Stimulated activated CD8-positive, alpha-beta memory T cell treated with anti-CD3 and anti-CD28 coated beads, Interleukin-4, amount 100 ng/mL, for 1 hour (primary cell): ENCODE measurements at regions not wholly inside any gene's neighbourhood (a gene's known extent, or its start where the extent isn't known, plus 50 kb on each side); places are given as distances from the start of the nearest gene placed in this dataset.
"Not testable (repeated sequence)": the region's sequence is repeated elsewhere in the genome, so short reads cannot be mapped to it uniquely, and the experiment has no call there.

Experiments used
- DNase-seq, 2 donors: peaks; one replicate each; pipeline ENCODE4 v3.0.0-alpha.2; 2020; ENCODE audit warnings: low read depth in 2 of 2, low spot score in 1 of 2

- DNase-seq: no peak
Measured at GRCh38 chr13:81609335-81609734, 1268.4 kb upstream of the SPRY2 start.

DNA sequence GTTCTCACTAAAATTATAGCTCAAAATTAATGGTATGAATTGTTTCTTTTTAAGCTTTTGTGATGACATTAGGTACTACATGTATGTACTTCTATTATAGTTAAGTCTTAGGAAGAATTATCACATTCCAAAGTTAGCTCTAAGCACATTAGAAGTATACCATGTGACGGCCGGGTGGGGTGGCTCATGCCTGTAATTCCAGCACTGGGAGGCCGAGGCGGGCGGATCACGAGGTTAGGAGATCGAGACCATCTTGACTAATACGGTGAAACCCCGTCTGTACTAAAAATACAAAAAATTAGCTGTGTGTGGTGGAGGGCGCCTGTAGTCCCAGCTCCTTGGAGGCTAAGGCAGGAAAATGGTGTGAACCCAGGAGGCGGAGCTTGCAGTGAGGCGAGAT, 1265.1 kb upstream of the SPRY2 start:
- no peak for DNase-seq

- DNase-seq: no peak
Measured at GRCh38 chr13:81602241-81602640, 1261.3 kb upstream of the SPRY2 start.

DNA sequence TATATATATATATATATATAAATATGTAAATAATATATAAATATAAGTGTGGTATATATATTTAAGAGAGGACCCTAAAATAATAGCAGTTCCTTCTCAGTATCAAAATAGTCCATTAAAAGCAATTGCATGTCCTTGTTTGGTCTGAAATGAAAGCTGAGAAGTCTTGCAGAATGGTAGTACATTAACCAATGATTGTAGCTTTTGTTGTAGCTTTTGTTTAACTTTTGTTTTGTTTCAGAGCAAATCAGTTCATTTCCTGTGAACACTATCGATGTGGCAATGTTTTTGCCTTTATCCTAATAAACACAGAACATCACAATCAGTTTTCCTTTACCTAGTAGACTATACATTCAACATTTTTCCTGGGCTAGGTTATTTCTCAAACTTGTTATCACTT, 1256.2 kb upstream of the SPRY2 start:
- DNase-seq: no peak

GRCh38 chr13:81596224-81596753, 1255.4 kb upstream of the SPRY2 start:
- DNase-seq: no peak

- no peak for DNase-seq
Measured at GRCh38 chr13:81591528-81592220, 1250.7 kb upstream of the SPRY2 start.

- no peak for DNase-seq
Measured at GRCh38 chr13:81582381-81582780, 1241.5 kb upstream of the SPRY2 start.

- DNase-seq: no peak
Measured at GRCh38 chr13:81577601-81578195, 1236.8 kb upstream of the SPRY2 start.

DNA sequence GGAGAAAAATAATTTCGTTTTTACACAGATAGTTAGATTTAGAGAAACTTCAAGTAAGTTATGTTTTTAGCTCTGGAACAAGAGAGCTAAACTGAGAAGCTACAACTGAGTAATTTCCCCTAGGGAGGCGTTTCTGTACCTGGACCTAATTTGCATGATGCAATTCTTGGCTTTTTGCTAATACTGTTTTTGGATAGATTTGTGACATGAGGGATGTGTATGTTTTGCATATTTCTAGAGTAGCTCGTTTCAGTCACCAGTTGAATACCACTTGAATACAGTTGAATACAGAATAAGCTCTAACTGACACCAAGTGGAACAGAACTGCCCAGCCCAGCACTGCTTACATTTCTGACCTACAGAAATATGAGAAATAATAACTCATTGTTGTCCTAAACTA, 1227.9 kb upstream of the SPRY2 start:
- no peak for DNase-seq

GRCh38 chr13:81565849-81566248, 1224.9 kb upstream of the SPRY2 start:
- DNase-seq: no peak

DNA sequence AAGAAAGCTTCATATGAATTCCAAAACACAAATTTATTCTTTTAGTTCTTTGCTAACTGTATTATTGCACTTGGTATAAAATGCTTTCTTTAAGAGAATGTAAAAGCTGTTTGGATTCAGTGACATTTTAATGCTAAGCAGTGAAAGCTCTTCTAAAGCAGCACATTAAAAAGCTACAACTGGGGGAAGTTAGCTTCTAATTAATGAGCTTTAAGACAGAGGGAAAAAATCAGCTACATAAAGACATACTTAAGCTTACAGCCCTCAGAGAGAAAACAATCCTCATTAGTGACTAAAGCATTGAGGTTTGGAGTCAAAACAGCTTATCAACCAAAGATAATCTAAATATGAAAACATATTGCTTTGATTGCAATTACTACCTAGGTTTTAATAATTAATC, 1222.2 kb upstream of the SPRY2 start:
- no peak for DNase-seq

GRCh38 chr13:81562598-81562997, 1221.7 kb upstream of the SPRY2 start:
- DNase-seq: no peak

DNA sequence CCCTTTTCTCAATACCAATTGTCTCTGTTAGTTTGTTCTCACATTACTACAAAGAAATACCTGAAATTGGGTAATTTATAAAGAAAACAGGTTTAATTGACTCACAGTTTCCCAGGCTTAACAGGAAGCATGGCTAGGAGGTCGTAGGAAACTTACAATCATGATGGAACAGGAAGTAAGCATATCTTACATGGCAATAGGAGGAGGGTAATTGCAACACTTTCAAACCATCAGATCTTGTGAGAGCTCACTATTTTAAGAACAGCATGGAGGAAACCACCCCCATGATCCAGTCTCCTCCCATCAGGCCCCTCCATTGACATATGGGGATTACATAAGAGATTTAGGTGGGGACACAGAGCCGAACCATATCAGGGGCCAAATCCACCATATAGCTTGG, 1210.1 kb upstream of the SPRY2 start:
- DNase-seq: no peak

GRCh38 chr13:81546294-81546693, 1205.4 kb upstream of the SPRY2 start:
- not testable (repeated sequence) for DNase-seq

DNA sequence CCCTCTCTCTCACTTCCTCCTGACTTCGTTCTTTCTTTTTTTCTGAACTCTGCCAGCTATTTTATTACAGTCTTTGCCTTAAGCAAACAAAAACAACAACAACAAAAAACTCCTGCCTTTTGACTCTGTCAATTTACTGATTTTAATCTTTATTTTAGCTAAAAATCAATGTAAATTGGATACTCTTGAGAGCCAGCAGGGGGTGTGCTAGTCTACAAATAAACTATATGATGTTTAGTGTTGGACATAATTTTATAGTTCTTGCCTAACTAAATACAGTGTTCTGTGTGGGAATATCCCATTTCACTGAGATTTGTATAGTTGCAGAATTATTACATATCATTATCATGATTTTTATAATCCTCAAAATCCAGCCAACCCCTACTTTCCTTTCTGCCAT, 1199.9 kb upstream of the SPRY2 start:
- no peak for DNase-seq

- DNase-seq: no peak
Measured at GRCh38 chr13:81539643-81540150, 1198.8 kb upstream of the SPRY2 start.

GRCh38 chr13:81498969-81499368, 1158.0 kb upstream of the SPRY2 start:
- no peak for DNase-seq

GRCh38 chr13:81493144-81493543, 1152.2 kb upstream of the SPRY2 start:
- no peak for DNase-seq

- DNase-seq: no peak
Measured at GRCh38 chr13:81492449-81492848, 1151.5 kb upstream of the SPRY2 start.

DNA sequence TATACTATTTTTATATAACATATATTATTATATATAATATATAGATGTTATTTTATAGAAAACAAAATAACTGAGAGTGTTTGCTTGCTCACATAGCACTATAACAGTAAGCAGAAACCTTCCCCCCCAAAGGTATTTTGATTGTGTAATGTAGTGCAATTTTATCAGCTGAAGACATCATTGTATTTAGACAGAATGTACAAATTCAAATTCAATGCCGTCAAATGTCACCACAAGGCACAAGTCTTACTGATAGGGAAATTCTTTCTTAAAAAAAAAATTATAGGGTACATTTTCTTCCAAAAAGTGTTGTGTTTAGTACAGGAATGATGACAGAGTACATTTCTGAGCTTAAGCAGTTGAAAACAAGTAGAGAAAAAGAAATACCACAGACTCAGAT, 1147.1 kb upstream of the SPRY2 start:
- no peak for DNase-seq

DNA sequence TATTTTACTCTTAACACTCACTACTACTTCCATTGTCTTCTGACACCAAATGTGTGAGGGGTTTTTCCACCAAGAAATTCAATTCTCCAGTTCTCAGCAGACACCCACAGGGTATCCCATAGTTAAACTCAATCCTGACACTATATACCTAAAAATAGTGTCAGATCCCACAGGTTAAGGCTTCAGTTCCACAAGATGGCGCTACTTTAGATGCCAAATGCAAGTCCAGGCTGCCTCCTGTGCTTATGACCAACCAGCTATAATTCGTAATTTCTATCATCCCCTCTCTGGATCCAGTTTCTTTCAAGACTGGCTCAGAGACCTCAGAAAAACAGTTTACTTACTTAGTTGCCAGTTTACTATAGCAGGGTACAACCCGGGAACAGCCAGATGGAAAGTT, 1146.2 kb upstream of the SPRY2 start:
- no peak for DNase-seq

DNA sequence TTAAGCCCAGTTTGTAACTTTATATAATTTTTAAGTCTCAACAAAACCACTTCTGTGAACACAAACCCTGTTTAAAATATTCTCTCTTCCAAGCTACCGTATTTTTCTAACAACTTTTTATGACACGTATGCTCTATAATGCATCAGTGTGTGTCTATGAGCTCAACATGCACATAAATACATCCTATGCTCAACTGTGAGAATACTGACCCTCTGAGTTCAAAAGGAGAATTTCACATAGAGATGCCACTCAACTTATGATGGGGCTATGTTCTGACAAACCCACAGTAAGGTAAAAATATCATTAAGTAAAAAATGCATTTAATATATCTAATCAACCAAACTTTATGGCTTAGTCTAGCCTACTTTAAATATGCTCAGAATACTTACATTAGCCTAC, 1139.7 kb upstream of the SPRY2 start:
- DNase-seq: no peak
